Medulla oblongata (tissue), 1 donor: ENCODE measurements at regions not wholly inside any gene's neighbourhood (a gene's known extent, or its start where the extent isn't known, plus 50 kb on each side); places are given as distances from the start of the nearest gene placed in this dataset.
"Not testable (repeated sequence)": the region's sequence is repeated elsewhere in the genome, so short reads cannot be mapped to it uniquely, and the experiment has no call there.

ENCODE experiments used
- DNase-seq: peaks from one replicate; pipeline ENCODE4 v3.0.0-alpha.2; 2015; ENCODE audit errors: extremely low spot score

DNA sequence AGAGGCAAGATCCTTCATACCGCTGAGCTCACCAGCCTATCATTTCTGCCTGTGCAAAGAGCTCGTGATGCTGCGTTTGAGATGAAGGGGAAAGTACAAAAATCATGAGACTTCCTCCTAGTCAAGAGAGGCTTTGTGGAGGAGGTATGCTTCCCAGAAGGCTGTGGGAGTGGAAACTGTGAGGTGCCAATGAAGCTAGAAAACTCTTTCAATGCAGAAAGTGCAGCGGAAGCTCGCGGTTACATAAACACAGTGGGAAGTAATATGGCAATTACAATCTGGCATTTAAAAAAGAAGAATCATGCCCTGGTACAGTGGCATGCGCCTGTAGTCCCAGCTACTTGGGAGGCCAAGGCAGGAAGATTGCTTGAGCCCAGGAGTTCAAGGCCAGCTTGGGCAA is 134.8 kb downstream of the EHF start:
- no peak for DNase-seq

DNA sequence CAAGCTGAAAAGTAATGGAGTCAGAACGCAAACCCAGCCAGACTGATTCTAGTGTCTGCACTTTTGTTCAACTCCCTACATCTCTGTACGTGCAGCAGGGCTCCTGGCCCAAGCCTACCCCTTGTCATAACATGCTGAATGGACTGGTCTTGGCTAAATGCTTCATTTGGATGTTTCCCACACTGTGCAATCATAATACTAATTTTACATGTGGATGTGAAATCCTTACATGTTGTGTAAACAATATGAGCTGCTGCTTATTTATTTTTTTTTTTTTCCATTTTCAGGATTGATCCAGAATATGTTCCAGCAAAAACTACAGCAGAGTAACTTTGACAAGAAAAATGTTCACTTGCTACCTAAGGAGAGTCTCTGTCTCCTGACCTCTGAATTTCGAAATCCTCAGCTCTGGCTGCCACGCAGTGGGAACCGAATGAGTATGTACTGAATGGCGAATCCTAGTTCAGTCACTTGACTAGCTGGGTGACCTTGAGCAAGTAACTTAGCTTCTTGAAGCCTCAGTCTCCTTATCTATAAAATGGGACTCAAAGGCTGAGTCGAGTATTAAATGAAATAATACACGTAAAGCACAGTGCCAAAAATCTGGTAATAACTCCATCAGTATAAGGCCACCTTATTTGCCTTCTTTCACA is 133.4 kb downstream of the EHF start:
- no peak for DNase-seq

DNA sequence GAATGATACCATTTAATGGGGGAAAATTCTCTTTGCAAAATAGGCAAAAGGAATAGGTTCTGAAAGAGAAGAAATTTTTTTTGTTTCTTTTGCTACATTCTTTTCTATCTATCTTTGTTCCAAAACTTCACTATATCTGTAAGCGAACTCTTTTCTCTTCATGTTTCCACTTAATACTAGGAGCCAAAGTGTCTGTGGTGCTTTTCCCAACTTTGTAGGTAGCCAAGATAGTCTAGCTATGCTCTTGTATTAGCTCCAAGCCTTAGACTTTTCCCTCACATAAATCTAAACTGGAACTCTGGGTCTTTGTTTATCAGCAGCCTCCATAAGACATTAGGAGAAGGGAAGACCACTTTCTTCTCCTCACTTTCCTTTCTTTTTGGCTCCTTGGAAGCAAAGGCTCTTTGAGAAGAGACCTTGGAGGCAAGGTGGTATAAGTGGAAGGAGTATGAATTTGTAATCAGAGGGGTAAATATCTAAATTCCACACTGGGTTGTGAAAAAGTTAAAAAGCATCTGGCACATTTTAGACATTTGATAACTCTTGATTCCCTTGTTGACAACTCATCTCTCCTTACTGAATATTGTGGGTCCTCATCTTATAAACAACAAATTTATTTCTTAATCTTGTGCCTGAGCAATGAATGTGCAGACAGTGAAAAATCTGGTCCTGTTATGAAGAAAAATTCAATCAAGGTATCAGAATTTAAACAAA is 130.0 kb downstream of the EHF start:
- no peak for DNase-seq

- DNase-seq: peak; percentile 45
These were observed 129.1 kb downstream of the EHF start for GRCh38 chr11:34749666-34750659.

DNA sequence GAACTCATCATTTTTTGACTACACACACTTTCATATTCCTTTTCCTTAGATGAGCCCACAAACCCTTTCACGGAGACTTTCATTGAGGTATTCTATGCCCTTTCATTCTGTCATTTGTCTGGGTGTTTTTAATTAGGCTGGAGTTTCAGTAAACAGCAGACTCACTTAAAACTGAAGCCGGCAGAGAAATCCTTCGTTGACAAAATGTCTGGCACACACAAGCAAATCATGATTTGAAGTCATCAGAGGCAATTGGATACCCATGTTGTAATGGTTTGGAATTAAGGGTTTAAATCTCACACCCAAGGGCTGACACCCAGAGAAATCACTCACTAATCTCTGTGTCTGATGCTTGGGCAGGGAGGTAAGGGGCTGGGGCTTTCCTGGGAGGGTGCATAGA is 127.1 kb downstream of the EHF start:
- DNase-seq: no peak

- DNase-seq: no peak
These were observed 126.4 kb downstream of the EHF start for GRCh38 chr11:34747251-34747650.

- DNase-seq: peak; percentile 13
These were observed 124.3 kb downstream of the EHF start for GRCh38 chr11:34745195-34745594.

DNA sequence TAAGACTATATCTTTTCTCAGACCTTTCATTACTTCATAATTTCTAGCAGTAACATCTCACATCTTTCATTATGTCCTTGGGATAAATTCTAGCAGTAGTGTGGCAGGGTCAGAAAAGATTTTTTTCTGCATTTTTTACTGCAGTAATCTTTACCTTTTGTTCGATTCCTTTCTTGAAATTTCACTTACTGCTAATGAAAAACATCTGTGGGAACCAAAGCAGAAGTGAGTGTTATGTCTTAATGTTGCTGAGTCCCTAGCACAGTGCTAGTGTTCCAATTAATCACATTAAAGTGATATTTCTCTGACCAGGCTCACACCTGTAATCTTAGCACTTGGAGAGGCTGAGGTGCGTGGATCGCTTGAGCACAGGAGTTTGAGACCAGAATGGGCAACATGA is 123.6 kb downstream of the EHF start:
- no peak for DNase-seq

DNA sequence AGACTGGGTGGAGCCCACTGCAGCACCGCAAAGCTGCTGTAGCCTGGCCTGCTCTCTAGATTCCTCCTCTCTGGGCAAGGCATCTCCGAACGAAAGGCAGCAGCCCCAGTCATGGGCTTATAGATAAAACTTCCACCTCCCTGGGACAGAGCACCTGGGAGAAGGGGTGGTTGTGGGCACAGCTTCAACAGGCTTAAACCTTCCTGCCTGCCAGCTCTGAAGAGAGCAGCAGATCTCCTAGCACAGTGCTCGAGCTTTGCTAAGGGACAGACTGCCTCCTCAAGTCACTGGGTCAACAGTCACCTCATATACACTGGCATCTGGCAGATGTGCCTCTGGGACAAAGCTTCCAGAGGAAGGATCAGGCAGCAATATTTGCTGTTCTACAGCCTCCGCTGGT is 117.3 kb downstream of the EHF start:
- DNase-seq: no peak

- DNase-seq: no peak
These were observed 111.9 kb downstream of the EHF start for GRCh38 chr11:34732831-34733230.

DNA sequence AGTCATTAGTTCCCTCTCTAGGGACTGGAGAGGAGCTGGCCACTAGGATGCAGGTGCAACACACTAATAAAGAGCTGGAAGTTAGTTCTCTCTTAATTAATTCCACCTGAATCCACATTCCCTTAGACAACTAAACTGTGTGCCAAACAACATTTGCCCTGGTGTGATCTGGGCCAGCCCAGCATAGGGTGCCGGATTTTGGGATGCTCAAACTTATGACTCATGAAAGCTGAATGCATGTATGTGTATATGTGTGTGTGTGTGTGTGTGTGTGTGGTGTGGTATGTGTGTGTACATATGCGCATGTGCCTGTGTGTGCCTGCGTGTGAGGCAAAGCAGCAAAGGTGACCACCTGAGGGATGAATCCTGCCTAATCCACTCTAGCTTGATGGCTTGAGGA is 110.7 kb downstream of the EHF start:
- no peak for DNase-seq

- no peak for DNase-seq
These were observed 109.8 kb downstream of the EHF start for GRCh38 chr11:34730544-34731295.

- no peak for DNase-seq
These were observed 107.7 kb downstream of the EHF start for GRCh38 chr11:34728609-34729008.

GRCh38 chr11:34727228-34727737 is 106.4 kb downstream of the EHF start:
- no peak for DNase-seq

GRCh38 chr11:34724973-34725372 is 104.1 kb downstream of the EHF start:
- no peak for DNase-seq

DNA sequence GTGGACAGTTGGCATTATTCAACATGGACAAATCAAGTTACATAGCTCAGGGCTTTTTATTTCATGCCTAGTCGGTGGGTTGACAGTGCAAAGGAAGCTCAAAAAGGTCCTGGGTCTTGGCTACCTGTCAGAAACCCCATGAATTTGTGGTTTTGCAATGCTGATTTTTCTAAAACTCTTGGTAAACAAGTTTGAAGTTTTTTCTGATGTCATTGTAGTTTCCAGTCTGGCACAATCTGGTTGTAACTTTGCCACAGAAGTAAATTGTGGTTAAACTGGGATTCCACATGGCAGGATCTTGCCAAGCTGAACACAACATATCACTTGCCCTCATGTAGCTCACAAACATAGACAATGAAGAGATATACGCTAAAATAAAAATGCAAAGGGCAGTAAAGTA is 100.8 kb downstream of the EHF start:
- DNase-seq: no peak

DNA sequence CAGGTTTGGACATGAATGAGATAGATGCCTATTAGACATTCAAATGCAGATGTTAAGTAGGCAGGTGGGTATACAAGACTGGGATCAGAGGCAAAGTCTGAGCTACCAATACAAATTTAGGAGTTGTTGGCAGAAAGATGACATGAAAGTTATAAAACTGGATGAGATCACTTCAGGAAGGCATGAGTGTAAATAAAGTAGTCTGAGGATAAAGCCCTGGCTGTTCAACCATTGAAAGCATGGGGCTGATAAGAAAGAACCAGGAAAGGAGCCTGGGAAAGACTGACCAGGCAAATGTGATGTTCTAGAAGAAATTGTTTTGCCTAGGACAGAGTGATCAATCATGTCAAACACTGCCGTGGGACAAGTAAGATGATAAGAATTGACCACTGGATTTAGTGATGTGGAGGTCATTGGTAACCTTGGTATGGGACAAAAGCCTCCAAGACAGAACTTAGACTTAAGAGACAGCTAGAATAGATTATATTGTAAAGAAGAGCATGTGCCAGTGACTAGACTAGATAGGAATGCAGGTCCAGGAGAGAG is 98.5 kb downstream of the EHF start:
- DNase-seq: no peak

DNA sequence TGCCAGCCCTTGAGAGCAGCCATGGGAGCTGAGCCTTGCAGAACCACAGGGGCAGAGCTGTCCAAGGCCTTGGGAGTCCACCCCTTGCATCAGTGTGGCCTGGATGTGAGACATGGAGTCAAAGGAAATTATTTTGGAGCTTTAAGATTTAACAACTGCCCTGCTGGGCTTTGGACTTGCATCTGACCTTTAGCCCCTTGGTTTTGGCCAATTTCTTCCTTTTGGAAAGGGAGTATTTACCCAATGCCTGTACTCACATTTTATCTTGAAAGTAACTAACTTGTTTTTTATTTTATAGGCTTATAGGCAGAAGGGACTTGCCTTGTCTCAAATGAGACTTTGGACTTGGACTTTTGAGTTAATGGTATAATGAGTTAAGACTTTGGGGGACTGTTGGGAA is 92.7 kb downstream of the EHF start:
- DNase-seq: not testable (repeated sequence)
